B cell (primary cell): ENCODE measurements at regions not wholly inside any gene's neighbourhood (a gene's known extent, or its start where the extent isn't known, plus 50 kb on each side); places are given as distances from the start of the nearest gene placed in this dataset.

Experiments used
- ATAC-seq: fragments of 200-7000 bp; cut with Tn5 transposase; one replicate; pipeline ENCODE4 v1.10.0; 2021; ENCODE audit warnings: low read depth, mild to moderate bottlenecking, moderate number of reproducible peaks, moderate library complexity
- CTCF ChIA-PET: fragments of 350-600 bp; sonication (Branson Sonifier 250); formaldehyde crosslinking; loops from one replicate; lab custom pipeline; 2021; ENCODE audit warnings: antibody characterized with exemption, inconsistent platforms; lab: Charles Lee
- POLR2A ChIA-PET: fragments of 350-600 bp; sonication (Branson Sonifier 250); formaldehyde crosslinking; loops from one replicate; lab custom pipeline; 2021; ENCODE audit warnings: antibody characterized with exemption; lab: Charles Lee
- DNase-seq: peaks from one replicate; pipeline ENCODE4 v3.0.0; 2013
- H2AFZ ChIP-seq: 2 replicates; pipeline ENCODE4 v1.6.1; 2012; ENCODE audit warnings: mild to moderate bottlenecking, low read depth, low read length; ENCODE audit not compliant: insufficient read depth, poor library complexity, severe bottlenecking
- H3K27ac ChIP-seq, 2 donors: 1 replicate in 1 of 2; 2 replicates in 1 of 2; pipeline ENCODE4 v1.5.1; 2012 to 2013; ENCODE audit warnings: low read length in 2 of 2, mild to moderate bottlenecking in 2 of 2, moderate library complexity in 1 of 2
- H3K27me3 ChIP-seq, 4 experiments: fragments of 200-600 bp in 1 of 4; sonication (generic) in 1 of 4; replicated peaks in 1 of 4; 1 replicate in 2 of 4; 2 replicates in 2 of 4; pipeline versions ENCODE4 v1.6.1 to v1.7.0; 2013 to 2016; ENCODE audit warnings: low read length in 3 of 4, mild to moderate bottlenecking in 2 of 4, mixed read lengths in 1 of 4, moderate library complexity in 1 of 4; ENCODE audit not compliant: insufficient read depth in 4 of 4, control insufficient read depth in 3 of 4; ENCODE audit errors: control extremely low read depth in 1 of 4
- H3K36me3 ChIP-seq, 2 experiments: replicated peaks in 1 of 2; 1 replicate in 1 of 2; 2 replicates in 1 of 2; pipeline versions ENCODE4 v1.6.1 to v1.7.1; 2013; ENCODE audit warnings: low read length in 1 of 2; ENCODE audit not compliant: insufficient read depth in 2 of 2, control insufficient read depth in 1 of 2; ENCODE audit errors: control extremely low read depth in 1 of 2, extremely low read depth in 1 of 2
- H3K4me1 ChIP-seq, 2 donors: fragments of 200-600 bp in 1 of 2; sonication (generic) in 1 of 2; 1 replicate in 1 of 2; 2 replicates in 1 of 2; pipeline versions ENCODE4 v1.5.1 to v1.6.1; 2013 to 2017; ENCODE audit warnings: low read length in 2 of 2; ENCODE audit not compliant: control insufficient read depth in 2 of 2, insufficient read depth in 2 of 2
- H3K4me2 ChIP-seq: replicated peaks from 2 replicates; pipeline ENCODE3; 2012; ENCODE audit warnings: mild to moderate bottlenecking, low read depth, low read length; ENCODE audit not compliant: poor library complexity, severe bottlenecking
- H3K4me3 ChIP-seq, 5 experiments: fragments of 200-600 bp in 1 of 5; sonication (generic) in 1 of 5; 1 replicate in 3 of 5; 2 replicates in 2 of 5; pipeline versions ENCODE4 v1.5.1 to v1.7.0; 2011 to 2016; ENCODE audit warnings: low read length in 4 of 5, mild to moderate bottlenecking in 4 of 5, low read depth in 2 of 5, control low read depth in 1 of 5, moderate library complexity in 1 of 5; ENCODE audit not compliant: insufficient read depth in 1 of 5; ENCODE audit errors: control extremely low read depth in 1 of 5, extremely low read depth in 1 of 5
- H3K79me2 ChIP-seq: fragments of 200-600 bp; sonication (generic); one replicate; pipeline ENCODE4 v1.6.0; 2016; ENCODE audit warnings: low read length; ENCODE audit not compliant: control insufficient read depth, insufficient read depth
- H3K9ac ChIP-seq: fragments of 200-600 bp; sonication (generic); 2 replicates; pipeline ENCODE4 v1.6.1; 2017; ENCODE audit warnings: mild to moderate bottlenecking, low read length, moderate library complexity
- H3K9me3 ChIP-seq, 3 donors: one replicate each; pipeline versions ENCODE4 v1.6.1 to v1.7.1; 2013; ENCODE audit warnings: low read length in 2 of 3; ENCODE audit not compliant: control insufficient read depth in 2 of 3, insufficient read depth in 1 of 3; ENCODE audit errors: control extremely low read depth in 1 of 3
- H4K20me1 ChIP-seq: 2 replicates; pipeline ENCODE4 v1.6.0; 2012; ENCODE audit warnings: mild to moderate bottlenecking, low read length; ENCODE audit not compliant: insufficient read depth, control insufficient read depth, poor library complexity, severe bottlenecking
- H3K27ac Mint-ChIP-seq: one replicate; pipeline ENCODE4 v1.8.0; 2021; ENCODE audit warnings: mixed read lengths
- H3K27me3 Mint-ChIP-seq: one replicate; pipeline ENCODE4 v1.8.0; 2021; ENCODE audit warnings: mixed read lengths
- H3K4me1 Mint-ChIP-seq: one replicate; pipeline ENCODE4 v1.8.0; 2021; ENCODE audit warnings: mixed read lengths
- H3K4me3 Mint-ChIP-seq: one replicate; pipeline ENCODE4 v1.8.0; 2021; ENCODE audit warnings: mixed read lengths
- H3K9me3 Mint-ChIP-seq: one replicate; pipeline ENCODE4 v1.8.0; 2022; ENCODE audit warnings: mixed read lengths; ENCODE audit not compliant: insufficient read depth
- CTCF ChIP-seq: fragments of 200-600 bp; IDR thresholded peaks from one replicate; pipeline ENCODE4 v1.8.0; 2022; ENCODE audit warnings: antibody characterized with exemption, mild to moderate bottlenecking
- EZH2 ChIP-seq: IDR thresholded peaks from 2 replicates; pipeline ENCODE4 v1.6.1; 2012; ENCODE audit warnings: borderline replicate concordance, low read depth, mild to moderate bottlenecking, moderate library complexity, low read length; ENCODE audit not compliant: insufficient read depth, poor library complexity, severe bottlenecking
- WGBS: methylation state at CpG from one replicate; pipeline ENCODE4 v1.1.5; 2013; ENCODE audit warnings: missing lambda C conversion rate; ENCODE audit not compliant: insufficient coverage; 5-methylcytosine and 5-hydroxymethylcytosine counted together
- intact Hi-C: fragments of 100-400 bp; cut with micrococcal nuclease; formaldehyde crosslinking; loops from one replicate; pipeline ENCODE4 v1.10.0; 2022

- ATAC-seq (no peak), DNase-seq (no peak)
- H3K27me3 Mint-ChIP-seq = no peaks in the 10 kb centered on the region
- H3K27ac Mint-ChIP-seq = no peak overlapping the region
- Histone ChIP-seq H3K4me3 (no peak overlapping the region), H3K9ac (no peak overlapping the region), H3K27ac (no peak overlapping the region), H3K36me3 (no peaks in the 10 kb centered on the region), H3K4me1 (peaks cover 13 to 20% of the 10 kb centered on the region in 2 donors), H3K27me3 (no peaks in the 10 kb centered on the region), H4K20me1 (no peaks in the 10 kb centered on the region), H3K4me2 (no peak overlapping the region), H3K9me3 (no peaks in the 10 kb centered on the region), H3K79me2 (no peaks in the 10 kb centered on the region), H2AFZ (no peak overlapping the region)
- WGBS = no CpG with 5 or more reads among the region's 8 CpGs
- TF ChIP-seq EZH2 = no peak
- TF ChIP-seq CTCF = no peak
- ChIA-PET CTCF (no interaction called here), POLR2A (no interaction called here)
- peaks cover 2% of the 10 kb centered on the region for H3K9me3 Mint-ChIP-seq
- H3K4me1 Mint-ChIP-seq = peaks cover 46% of the 10 kb centered on the region
- no peak overlapping the region for H3K4me3 Mint-ChIP-seq
- intact Hi-C loops = no loop called here
Measured at GRCh38 chrX:13414006-13414647, 94.3 kb upstream of the ATXN3L start.

- POLR2A ChIA-PET = interaction anchor here (0.7 kb wide), 1 partner anchor 173 kb away, joined by 3 read pairs; no protein-coding TSS in a partner anchor
- intact Hi-C loops = no loop called here
- Mint-ChIP-seq H3K27me3 (no peaks in the 10 kb centered on the region), H3K27ac (no peak overlapping the region), H3K9me3 (peaks cover 2% of the 10 kb centered on the region), H3K4me3 (no peak overlapping the region), H3K4me1 (peaks cover 30% of the 10 kb centered on the region)
- H3K27ac ChIP-seq = no peak overlapping the region
- H3K4me2 ChIP-seq = no peak overlapping the region
- H3K9me3 ChIP-seq = no peaks in the 10 kb centered on the region
- DNase-seq = no peak
- no peak overlapping the region for H3K4me3 ChIP-seq
- no peaks in the 10 kb centered on the region for H3K79me2 ChIP-seq
- H3K36me3 ChIP-seq = no peaks in the 10 kb centered on the region
- H3K27me3 ChIP-seq = no peaks in the 10 kb centered on the region
- H3K9ac ChIP-seq = no peak overlapping the region
- H2AFZ ChIP-seq = no peak overlapping the region
- peaks cover 0 to 4% of the 10 kb centered on the region in 2 donors for H3K4me1 ChIP-seq
- no peak for ATAC-seq
- H4K20me1 ChIP-seq = no peaks in the 10 kb centered on the region
- 80% methylated on average over 1 of the region's 8 CpGs for WGBS
- CTCF ChIA-PET = no interaction called here
- no peak for TF ChIP-seq EZH2
- TF ChIP-seq CTCF = no peak
Measured at GRCh38 chrX:13412208-13412600, 92.4 kb upstream of the ATXN3L start.
